Activated naive CD4-positive, alpha-beta T cell treated with anti-CD3 and anti-CD28 coated beads, Interleukin-2, amount 10 ng/mL, durations not matched to agents 7 days and 5 days (primary cell): ENCODE measurements at regions not wholly inside any gene's neighbourhood (a gene's known extent, or its start where the extent isn't known, plus 50 kb on each side); places are given as distances from the start of the nearest gene placed in this dataset.

Experiments
- CTCF ChIA-PET: fragments of 350-600 bp; sonication (Branson Sonifier 250); formaldehyde crosslinking; loops from one replicate; lab custom pipeline; 2021; ENCODE audit warnings: antibody characterized with exemption; lab: Charles Lee
- DNase-seq: peaks from one replicate; pipeline ENCODE4 v3.0.0-alpha.2; 2020
- H3K27ac Mint-ChIP-seq: one replicate; pipeline ENCODE4 v1.8.0; 2021; ENCODE audit warnings: mild to moderate bottlenecking, moderate library complexity, mixed read lengths
- H3K27me3 Mint-ChIP-seq: one replicate; pipeline ENCODE4 v1.8.0; 2021; ENCODE audit warnings: mild to moderate bottlenecking, mixed read lengths
- H3K36me3 Mint-ChIP-seq: one replicate; pipeline ENCODE4 v1.8.0; 2021; ENCODE audit warnings: mixed read lengths
- H3K4me1 Mint-ChIP-seq: one replicate; pipeline ENCODE4 v1.8.0; 2021; ENCODE audit warnings: mixed read lengths
- H3K4me3 Mint-ChIP-seq: one replicate; pipeline ENCODE4 v1.8.0; 2021; ENCODE audit warnings: mild to moderate bottlenecking, moderate library complexity, mixed read lengths
- H3K9me3 Mint-ChIP-seq: one replicate; pipeline ENCODE4 v1.8.0; 2021; ENCODE audit warnings: mixed read lengths

DNA sequence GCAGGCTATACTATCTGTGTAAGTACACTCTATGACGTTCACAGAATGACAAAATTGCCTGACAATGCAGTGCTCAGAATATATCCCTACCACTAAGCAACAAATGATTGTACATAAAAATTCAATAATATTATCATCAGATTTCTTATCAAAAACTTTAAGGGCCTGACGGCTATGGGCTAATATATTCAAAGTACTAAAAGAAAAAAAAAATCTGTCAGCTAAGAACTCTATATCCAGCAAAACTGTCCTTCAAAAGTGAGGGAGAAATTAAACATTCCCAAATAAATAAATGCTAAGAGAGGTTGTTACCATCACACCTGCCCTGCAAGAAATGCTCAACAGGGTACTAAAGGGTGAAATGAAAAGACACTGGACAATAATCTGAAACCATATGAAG, 127.3 kb downstream of the TM2D1 start:
- CTCF ChIA-PET = interaction anchor here (1.5 kb wide), 1 partner anchor 9 kb away, joined by 6 read pairs; no protein-coding TSS in a partner anchor
- H3K27ac Mint-ChIP-seq = no peak overlapping the region
- H3K27me3 Mint-ChIP-seq = no peaks in the 10 kb centered on the region
- H3K4me3 Mint-ChIP-seq = no peak overlapping the region
- DNase-seq = no peak
- no peaks in the 10 kb centered on the region for H3K36me3 Mint-ChIP-seq
- no peaks in the 10 kb centered on the region for H3K4me1 Mint-ChIP-seq
- H3K9me3 Mint-ChIP-seq = no peaks in the 10 kb centered on the region

DNA sequence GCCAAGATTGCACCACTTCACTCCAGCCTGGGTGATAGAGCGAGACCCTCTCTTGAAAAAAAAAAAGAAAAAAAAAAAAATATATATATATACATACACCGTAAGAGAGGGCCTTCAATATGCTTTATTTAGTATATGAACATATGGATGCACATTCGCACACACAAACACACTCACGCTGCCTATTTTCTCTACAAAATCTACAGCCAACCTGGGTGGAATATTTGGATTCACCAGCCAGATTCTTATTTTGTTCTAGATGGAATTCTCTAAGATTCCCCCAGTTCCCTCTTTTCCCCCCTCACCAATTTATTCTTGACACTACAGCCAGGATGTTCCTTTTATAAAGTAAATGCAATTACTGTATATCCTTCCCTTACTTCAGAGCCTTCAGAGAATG, 131.6 kb downstream of the TM2D1 start:
- Mint-ChIP-seq H3K4me1 (no peaks in the 10 kb centered on the region), H3K4me3 (no peak overlapping the region), H3K27me3 (peaks cover 11% of the 10 kb centered on the region), H3K27ac (no peak overlapping the region), H3K36me3 (no peaks in the 10 kb centered on the region), H3K9me3 (no peaks in the 10 kb centered on the region)
- no peak for DNase-seq
- CTCF ChIA-PET = no interaction called here

DNA sequence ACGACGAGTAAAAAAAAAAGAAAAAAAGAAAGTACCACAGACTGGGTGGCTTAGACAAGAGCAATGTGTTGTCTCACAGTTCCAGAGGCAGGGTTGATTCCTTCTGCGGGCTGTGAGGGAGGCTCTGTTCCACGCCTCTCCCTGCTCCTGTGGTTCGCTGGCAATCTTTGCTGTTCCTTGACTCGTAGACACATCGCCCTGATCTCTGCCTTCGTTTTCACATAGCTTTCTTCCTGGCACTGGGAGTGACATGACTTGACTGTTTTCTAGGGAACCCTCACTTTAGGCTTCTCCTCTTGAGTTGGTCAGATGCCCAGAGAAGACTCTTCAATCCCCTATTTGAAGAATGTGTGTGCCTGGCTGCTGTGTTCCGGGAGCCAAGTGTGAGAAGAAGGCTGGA, 133.6 kb downstream of the TM2D1 start:
- Mint-ChIP-seq H3K4me1 (no peaks in the 10 kb centered on the region), H3K27me3 (peaks cover 11% of the 10 kb centered on the region), H3K36me3 (no peaks in the 10 kb centered on the region), H3K9me3 (no peaks in the 10 kb centered on the region), H3K27ac (no peak overlapping the region), H3K4me3 (no peak overlapping the region)
- no peak for DNase-seq
- CTCF ChIA-PET = no interaction called here

DNA sequence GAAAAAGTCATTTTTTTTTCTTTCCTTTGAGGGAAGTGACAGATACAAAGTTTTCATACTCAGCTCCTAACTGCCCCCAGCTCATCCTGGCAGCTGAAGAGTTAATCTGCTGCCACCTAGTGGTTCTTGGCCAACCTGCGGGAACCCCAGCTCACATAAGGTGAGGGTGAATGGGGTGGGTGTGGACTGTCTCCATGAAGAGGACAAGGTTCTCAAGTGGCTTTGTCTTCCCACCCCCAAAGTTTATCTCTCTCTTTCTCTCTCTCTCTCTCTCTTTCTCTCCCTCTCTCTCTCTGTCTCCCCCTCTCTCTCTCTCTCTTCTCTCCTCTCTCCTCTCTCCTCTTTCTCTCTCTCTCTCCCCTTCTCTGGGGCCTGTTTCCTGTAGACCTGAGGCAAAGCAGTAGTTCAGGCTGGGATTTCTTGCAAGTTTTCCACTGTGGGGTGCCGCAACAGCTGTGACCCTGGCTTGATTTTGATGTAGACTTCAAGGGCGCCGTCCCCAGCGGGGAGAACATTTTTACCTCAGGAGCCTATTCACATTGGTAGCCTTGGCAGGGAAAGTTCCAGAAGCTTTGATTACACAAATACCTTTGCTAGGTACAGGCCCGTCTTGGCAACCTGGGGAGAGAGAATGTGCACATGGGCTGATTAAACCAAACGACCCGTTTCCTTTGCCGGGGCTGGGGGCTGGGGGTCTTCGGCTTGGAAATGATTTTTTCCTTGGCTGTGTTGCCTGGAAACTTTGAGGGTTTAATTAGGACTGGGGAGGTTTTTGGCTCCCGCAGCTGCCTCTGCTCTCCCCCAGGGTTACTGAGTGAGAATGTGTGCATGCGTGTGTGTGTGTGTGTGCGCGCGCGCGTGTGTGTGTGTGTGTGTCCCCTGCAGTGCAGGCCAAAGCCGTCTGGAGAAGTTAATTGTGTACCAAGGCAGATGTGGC, 135.9 kb downstream of the TM2D1 start:
- Mint-ChIP-seq H3K4me1 (no peaks in the 10 kb centered on the region), H3K9me3 (no peaks in the 10 kb centered on the region), H3K27me3 (peaks cover 11% of the 10 kb centered on the region), H3K4me3 (no peak overlapping the region), H3K27ac (no peak overlapping the region), H3K36me3 (no peaks in the 10 kb centered on the region)
- DNase-seq = peak; percentile 73
- CTCF ChIA-PET = interaction anchor here (0.6 to 2.2 kb wide), 22 partner anchors 9 to 1308 kb away, joined by 3 to 12 read pairs (median 4); no protein-coding TSS in a partner anchor

DNA sequence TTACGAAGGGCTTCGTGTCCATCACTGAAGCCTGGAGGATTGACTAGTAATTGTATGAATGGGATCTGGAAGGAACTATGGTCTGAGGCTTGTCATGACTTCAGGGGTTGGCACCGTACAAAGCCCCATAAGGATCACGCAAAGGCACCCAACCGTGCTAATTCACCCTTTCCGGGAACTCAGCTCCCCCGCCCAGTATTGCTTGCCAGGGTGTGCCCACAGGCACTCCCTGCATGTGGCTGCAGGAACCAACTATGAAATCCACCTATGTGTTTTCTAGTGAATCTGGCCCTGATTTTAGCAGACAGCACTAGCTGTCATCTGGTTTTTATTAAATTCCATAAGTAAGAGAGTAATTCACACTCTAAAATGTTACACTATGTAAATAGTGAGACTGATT, 139.2 kb downstream of the TM2D1 start:
- no peak for DNase-seq
- Mint-ChIP-seq H3K4me3 (no peak overlapping the region), H3K36me3 (no peaks in the 10 kb centered on the region), H3K27ac (no peak overlapping the region), H3K4me1 (no peaks in the 10 kb centered on the region), H3K9me3 (no peaks in the 10 kb centered on the region), H3K27me3 (peaks cover 6% of the 10 kb centered on the region)
- CTCF ChIA-PET = interaction anchor here (1.0 kb wide), 1 partner anchor 268 kb away, joined by 3 read pairs; no protein-coding TSS in a partner anchor

DNA sequence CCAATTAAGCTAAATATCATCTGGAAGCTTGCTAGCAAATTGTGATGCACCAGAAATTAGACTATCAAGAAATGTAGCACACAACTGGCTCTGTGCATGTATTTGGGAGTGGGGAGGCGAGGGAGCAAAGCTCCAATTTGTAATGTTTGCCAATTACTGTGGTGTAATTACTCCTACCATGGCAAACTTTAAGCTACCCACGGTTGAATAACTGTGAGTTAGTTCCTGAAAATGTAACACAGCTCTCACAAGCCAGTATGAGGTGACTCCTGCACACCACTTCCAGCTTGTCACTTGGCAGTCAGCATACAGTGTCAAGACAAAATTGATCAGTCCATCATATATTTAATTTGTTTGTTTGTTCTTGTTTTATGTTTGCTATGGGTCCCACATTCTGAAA, 141.2 kb downstream of the TM2D1 start:
- Mint-ChIP-seq H3K9me3 (no peaks in the 10 kb centered on the region), H3K4me1 (no peaks in the 10 kb centered on the region), H3K36me3 (no peaks in the 10 kb centered on the region), H3K27ac (no peak overlapping the region), H3K27me3 (peaks cover 6% of the 10 kb centered on the region), H3K4me3 (no peak overlapping the region)
- no peak for DNase-seq
- CTCF ChIA-PET = interaction anchor here (1.7 to 2.0 kb wide), 2 partner anchors 36 to 269 kb away, joined by 4 to 10 read pairs; no protein-coding TSS in a partner anchor

DNA sequence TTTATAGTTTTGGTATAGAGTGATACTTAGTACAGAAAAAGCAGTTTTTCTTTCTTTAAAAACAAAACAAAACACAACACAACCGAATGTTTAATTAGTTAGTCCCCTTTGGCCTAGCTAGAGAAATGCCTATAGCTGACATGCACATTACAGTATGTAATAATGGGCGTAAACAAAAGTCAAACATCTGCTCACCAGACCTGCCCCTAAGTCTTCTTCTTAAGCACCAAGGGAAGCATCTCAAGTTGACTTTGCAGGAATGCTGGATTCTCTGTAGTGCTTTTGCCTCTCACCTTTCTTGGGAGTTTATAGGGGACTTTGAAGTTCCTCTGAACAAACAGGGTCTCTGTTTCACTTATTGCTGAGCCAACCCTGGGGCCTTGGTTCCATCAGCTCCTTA, 143.7 kb downstream of the TM2D1 start:
- no peaks in the 10 kb centered on the region for H3K9me3 Mint-ChIP-seq
- no peak overlapping the region for H3K4me3 Mint-ChIP-seq
- no peak for DNase-seq
- H3K27me3 Mint-ChIP-seq = peaks cover 4% of the 10 kb centered on the region
- H3K4me1 Mint-ChIP-seq = no peaks in the 10 kb centered on the region
- CTCF ChIA-PET = interaction anchor here (1.3 kb wide), 1 partner anchor 8 kb away, joined by 3 read pairs; no protein-coding TSS in a partner anchor
- no peaks in the 10 kb centered on the region for H3K36me3 Mint-ChIP-seq
- H3K27ac Mint-ChIP-seq = no peak overlapping the region

DNA sequence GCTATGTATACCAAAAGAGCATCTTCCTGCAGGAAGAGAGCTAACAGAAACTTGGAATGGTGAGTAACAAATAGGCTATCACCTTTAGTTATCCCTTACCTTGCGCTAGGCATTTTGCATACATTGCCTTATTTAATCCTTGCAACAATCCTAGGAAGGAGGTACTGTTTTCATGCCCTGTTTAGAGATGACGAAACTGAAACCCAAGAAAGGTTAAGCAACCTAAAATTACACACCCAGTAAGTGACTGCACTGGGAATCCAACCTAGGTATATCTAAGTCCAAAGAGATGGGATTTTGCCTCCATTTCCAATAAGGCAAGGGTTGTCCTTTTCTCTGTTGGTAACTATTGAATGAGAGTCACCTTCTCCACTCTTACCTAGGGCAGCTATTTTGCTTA, 144.5 kb downstream of the TM2D1 start:
- Mint-ChIP-seq H3K9me3 (no peaks in the 10 kb centered on the region), H3K4me1 (no peaks in the 10 kb centered on the region), H3K4me3 (no peak overlapping the region), H3K27ac (no peak overlapping the region), H3K27me3 (peaks cover 4% of the 10 kb centered on the region), H3K36me3 (no peaks in the 10 kb centered on the region)
- CTCF ChIA-PET = interaction anchor here (1.3 kb wide), 1 partner anchor 8 kb away, joined by 3 read pairs; no protein-coding TSS in a partner anchor
- no peak for DNase-seq

DNA sequence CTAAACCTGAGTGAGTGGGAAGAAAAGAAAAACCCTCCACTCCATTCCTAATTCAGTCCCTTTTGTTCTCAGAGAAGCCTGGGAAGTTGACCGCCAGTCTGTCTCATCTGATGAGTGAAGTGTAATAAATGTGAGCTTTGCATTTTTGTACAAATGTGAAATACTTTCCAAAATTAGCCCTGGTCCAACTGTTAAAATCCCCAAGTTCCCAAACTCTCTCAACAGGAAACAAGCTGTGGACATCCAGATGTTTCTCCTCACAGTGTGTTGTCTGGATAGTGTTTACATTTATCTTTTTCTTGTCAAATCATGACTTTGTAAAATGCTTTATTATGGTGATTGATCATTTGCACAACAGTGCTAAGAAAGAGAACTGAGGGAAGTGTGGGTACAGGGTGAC, 145.1 kb downstream of the TM2D1 start:
- H3K27me3 Mint-ChIP-seq = peaks cover 4% of the 10 kb centered on the region
- no peaks in the 10 kb centered on the region for H3K4me1 Mint-ChIP-seq
- no peak overlapping the region for H3K27ac Mint-ChIP-seq
- CTCF ChIA-PET = interaction anchor here (1.3 kb wide), 1 partner anchor 9 kb away, joined by 3 read pairs; no protein-coding TSS in a partner anchor
- no peak overlapping the region for H3K4me3 Mint-ChIP-seq
- H3K9me3 Mint-ChIP-seq = no peaks in the 10 kb centered on the region
- no peaks in the 10 kb centered on the region for H3K36me3 Mint-ChIP-seq
- no peak for DNase-seq

DNA sequence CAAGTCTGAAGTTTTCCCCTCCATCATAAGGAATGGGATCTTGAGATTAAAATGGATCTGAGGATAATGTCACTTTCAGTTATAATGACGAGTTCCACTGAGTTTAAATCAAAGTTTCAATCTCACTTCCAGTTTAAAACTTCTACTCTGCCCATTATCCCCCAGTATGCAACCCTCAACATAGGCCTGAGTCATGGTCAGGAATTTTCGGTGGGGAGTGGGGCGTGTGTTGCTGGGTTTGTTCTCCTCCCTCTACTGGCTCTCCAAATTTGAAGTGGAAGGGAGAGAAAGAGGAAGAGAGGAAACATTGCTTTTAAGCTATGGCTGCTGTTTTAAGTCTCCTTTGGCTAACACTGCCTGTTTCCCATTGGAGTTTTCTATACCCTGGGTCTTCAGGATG, 152.9 kb downstream of the TM2D1 start:
- DNase-seq = no peak
- H3K9me3 Mint-ChIP-seq = peaks cover 1% of the 10 kb centered on the region
- no peaks in the 10 kb centered on the region for H3K36me3 Mint-ChIP-seq
- no peaks in the 10 kb centered on the region for H3K4me1 Mint-ChIP-seq
- H3K27ac Mint-ChIP-seq = no peak overlapping the region
- CTCF ChIA-PET = interaction anchor here (2.1 kb wide), 1 partner anchor 16 kb away, joined by 7 read pairs; no protein-coding TSS in a partner anchor
- no peak overlapping the region for H3K4me3 Mint-ChIP-seq
- H3K27me3 Mint-ChIP-seq = no peaks in the 10 kb centered on the region

DNA sequence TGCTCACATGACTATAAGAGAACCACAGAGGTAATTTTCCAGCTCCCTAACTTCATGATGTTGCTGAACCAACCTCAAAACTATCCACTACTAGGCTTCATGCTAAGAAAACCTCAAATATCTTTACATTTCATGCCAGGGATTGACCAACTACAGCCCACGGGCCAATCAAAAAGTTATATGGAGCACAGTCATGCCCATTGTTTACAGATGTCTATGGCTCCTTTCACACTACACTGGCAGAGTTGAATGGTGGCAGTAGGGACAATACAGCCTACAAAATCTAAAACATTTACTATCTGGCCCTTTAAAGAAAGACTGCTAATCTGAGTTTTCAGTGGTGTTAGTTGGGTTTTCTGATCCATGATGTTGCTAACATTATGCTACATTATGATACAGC, 154.8 kb downstream of the TM2D1 start:
- H3K4me1 Mint-ChIP-seq = no peaks in the 10 kb centered on the region
- DNase-seq = no peak
- CTCF ChIA-PET = interaction anchor here (2.1 kb wide), 1 partner anchor 18 kb away, joined by 7 read pairs; no protein-coding TSS in a partner anchor
- H3K4me3 Mint-ChIP-seq = no peak overlapping the region
- no peak overlapping the region for H3K27ac Mint-ChIP-seq
- no peaks in the 10 kb centered on the region for H3K27me3 Mint-ChIP-seq
- peaks cover 6% of the 10 kb centered on the region for H3K9me3 Mint-ChIP-seq
- H3K36me3 Mint-ChIP-seq = no peaks in the 10 kb centered on the region

DNA sequence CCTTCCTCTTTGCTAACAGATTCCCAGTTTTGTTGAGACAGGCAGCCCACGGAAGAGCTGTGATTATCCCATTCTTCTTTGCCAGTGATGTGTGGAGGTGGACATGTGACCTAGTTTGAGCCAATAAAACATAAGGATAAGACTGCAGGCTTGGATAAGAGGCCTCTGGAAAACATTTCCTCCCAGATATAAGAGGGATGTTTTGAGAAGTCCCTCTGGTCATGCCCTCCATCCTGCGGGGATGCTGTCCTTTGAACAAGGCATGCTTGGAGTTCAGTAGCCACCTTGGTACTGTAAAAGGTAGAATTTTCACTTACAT, 155.7 kb downstream of the TM2D1 start:
- H3K27ac Mint-ChIP-seq = no peak overlapping the region
- CTCF ChIA-PET = interaction anchor here (0.5 to 1.1 kb wide), 2 partner anchors 13 to 1042 kb away, joined by 3 read pairs; no protein-coding TSS in a partner anchor
- no peak for DNase-seq

DNA sequence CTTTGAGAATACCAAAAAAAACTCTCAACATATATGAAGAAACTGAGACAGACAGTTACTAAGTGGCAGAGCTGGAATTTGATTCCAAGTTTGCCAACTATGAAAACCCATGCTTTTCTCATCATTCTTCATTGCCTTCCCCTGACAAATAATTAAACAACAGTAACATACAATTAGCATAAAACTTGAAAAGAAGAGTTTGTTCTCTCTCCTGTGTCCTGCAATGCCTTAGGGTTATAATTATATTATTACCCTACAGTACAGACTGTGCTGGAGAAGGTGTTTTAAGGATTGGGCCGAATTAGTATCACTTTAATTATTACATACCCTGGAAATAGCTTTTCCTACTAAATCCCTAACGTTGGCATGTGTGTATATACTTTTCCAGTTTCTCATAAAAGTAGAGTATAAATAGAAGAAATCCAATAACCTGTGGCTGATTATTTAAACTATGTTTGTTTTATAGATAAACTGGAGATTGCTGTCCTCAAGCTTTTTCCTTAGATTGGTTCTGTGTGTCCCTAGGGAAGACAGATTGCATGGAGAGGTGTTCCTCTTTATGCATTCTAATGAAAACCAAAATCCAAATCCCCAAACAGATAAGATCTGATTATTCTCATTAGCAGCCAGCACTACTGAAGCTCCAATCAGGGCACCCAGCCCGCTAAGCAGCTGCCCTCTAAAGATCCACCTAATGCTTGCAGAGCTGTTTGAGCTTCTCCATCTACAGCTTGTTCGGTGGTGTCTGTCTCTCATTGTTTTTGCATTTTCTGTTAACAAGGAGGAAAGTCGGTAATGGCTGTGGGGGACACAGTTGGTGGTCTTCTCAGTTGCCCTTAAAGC, 156.3 kb downstream of the TM2D1 start:
- no peaks in the 10 kb centered on the region for H3K36me3 Mint-ChIP-seq
- no peak overlapping the region for H3K4me3 Mint-ChIP-seq
- no peak for DNase-seq
- H3K27ac Mint-ChIP-seq = no peak overlapping the region
- CTCF ChIA-PET = interaction anchor here (0.5 to 1.1 kb wide), 2 partner anchors 14 to 1043 kb away, joined by 3 read pairs; no protein-coding TSS in a partner anchor
- no peaks in the 10 kb centered on the region for H3K4me1 Mint-ChIP-seq
- no peaks in the 10 kb centered on the region for H3K27me3 Mint-ChIP-seq
- peaks cover 9% of the 10 kb centered on the region for H3K9me3 Mint-ChIP-seq

More for the DNA sequence above, 155.7 kb downstream of the TM2D1 start:
- H3K36me3 Mint-ChIP-seq = no peaks in the 10 kb centered on the region
- H3K4me3 Mint-ChIP-seq = no peak overlapping the region
- H3K27me3 Mint-ChIP-seq = no peaks in the 10 kb centered on the region
- H3K4me1 Mint-ChIP-seq = no peaks in the 10 kb centered on the region
- peaks cover 11% of the 10 kb centered on the region for H3K9me3 Mint-ChIP-seq

DNA sequence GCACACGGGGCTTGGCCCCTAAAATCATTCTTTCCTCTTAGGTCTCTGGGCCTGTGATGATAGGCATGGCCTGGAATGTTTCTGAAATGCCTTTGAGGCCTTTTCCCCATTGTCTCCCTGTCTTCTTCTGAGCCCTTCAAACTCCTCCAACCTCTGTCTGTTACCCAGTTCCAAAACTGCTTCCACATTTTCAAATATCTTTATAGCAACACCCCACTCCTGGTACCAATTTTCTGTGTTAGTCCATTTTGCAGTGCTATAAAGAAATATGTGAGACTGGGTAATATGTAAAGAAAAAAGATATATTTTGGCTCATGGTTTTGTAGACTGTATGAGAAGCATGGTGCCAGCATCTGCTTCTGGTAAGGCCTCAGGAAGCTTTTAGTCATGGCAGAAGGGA, 158.8 kb downstream of the TM2D1 start:
- H3K36me3 Mint-ChIP-seq = no peaks in the 10 kb centered on the region
- peaks cover 9% of the 10 kb centered on the region for H3K9me3 Mint-ChIP-seq
- CTCF ChIA-PET = no interaction called here
- H3K4me1 Mint-ChIP-seq = no peaks in the 10 kb centered on the region
- H3K27ac Mint-ChIP-seq = no peak overlapping the region
- H3K27me3 Mint-ChIP-seq = no peaks in the 10 kb centered on the region
- no peak for DNase-seq
- no peak overlapping the region for H3K4me3 Mint-ChIP-seq
